ENCODE measurements at regions not wholly inside any gene's neighbourhood (a gene's known extent, or its start where the extent isn't known, plus 50 kb on each side); places are given as distances from the start of the nearest gene placed in this dataset.

GRCh38 chr7:54964136-54964535 lies 54.7 kb upstream of the EGFR start:
- TF ChIP-seq POLR2A (IDR thresholded peaks at IDR 0.05) (no peak), CTCF (IDR thresholded peaks at IDR 0.05) (no peak)

Data from suprapubic skin (tissue), 3 donors.